ENCODE measurements at regions not wholly inside any gene's neighbourhood (a gene's known extent, or its start where the extent isn't known, plus 50 kb on each side); places are given as distances from the start of the nearest gene placed in this dataset.

GRCh38 chr21:16740511-16740910 lies 772.3 kb upstream of the CXADR start:
- no peak for DNase-seq
- Mint-ChIP-seq H3K27me3 (ENCODE audit: insufficient read depth) (no peaks in the 10 kb centered on the region; the same call in 1 of the 2 replicates), H3K27ac (no peak overlapping the region), H3K4me3 (no peak overlapping the region), H3K36me3 (ENCODE audit: low read depth) (no peaks in the 10 kb centered on the region), H3K9me3 (no peaks in the 10 kb centered on the region; the same call in 1 of the 2 replicates), H3K4me1 (ENCODE audit: low read depth) (no peaks in the 10 kb centered on the region)
- TF ChIP-seq CTCF (IDR thresholded peaks at IDR 0.05), result no peak

- H3K27ac Mint-ChIP-seq, result no peak overlapping the region
- no peak for DNase-seq
These were observed 771.6 kb upstream of the CXADR start for GRCh38 chr21:16741141-16741665.

DNA sequence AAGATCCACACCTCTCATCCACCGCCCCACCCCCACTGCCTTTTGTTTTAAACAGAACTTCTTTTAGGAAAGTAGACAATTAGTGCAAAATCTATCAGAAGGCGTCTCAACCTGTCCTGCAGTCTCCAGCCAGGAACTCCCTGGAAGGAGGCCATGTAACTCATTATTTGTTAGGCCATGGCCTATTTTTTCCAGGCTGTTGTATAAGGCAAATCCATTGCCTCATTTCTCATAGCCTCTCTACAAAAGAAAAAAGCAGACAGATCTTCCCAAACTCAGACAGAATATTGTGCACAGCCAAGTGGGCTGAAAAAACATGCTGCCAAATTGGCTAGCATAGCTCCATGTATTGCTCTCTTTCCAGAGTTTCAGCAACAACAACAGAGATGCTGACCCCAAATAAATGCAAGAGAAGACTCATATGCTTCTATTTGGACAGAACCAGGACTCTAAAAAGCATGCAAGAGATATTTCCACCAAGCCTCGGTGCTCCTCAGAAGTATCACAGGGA lies 770.7 kb upstream of the CXADR start:
- Mint-ChIP-seq H3K4me3 (no peak overlapping the region), H3K36me3 (ENCODE audit: low read depth) (no peaks in the 10 kb centered on the region), H3K27ac (no peak overlapping the region), H3K9me3 (no peaks in the 10 kb centered on the region), H3K27me3 (ENCODE audit: insufficient read depth) (peaks cover 2% of the 10 kb centered on the region; the same call in 1 of the 2 replicates), H3K4me1 (ENCODE audit: low read depth) (no peaks in the 10 kb centered on the region)
- no peak for DNase-seq
- no peak for TF ChIP-seq CTCF (IDR thresholded peaks at IDR 0.05)

More at GRCh38 chr21:16741141-16741665, 771.6 kb upstream of the CXADR start:
- Mint-ChIP-seq H3K27me3 (ENCODE audit: insufficient read depth) (peaks cover 2% of the 10 kb centered on the region; the same call in 1 of the 2 replicates), H3K4me3 (no peak overlapping the region), H3K9me3 (no peaks in the 10 kb centered on the region; the same call in 1 of the 2 replicates), H3K4me1 (ENCODE audit: low read depth) (no peaks in the 10 kb centered on the region), H3K36me3 (ENCODE audit: low read depth) (no peaks in the 10 kb centered on the region)
- TF ChIP-seq CTCF (IDR thresholded peaks at IDR 0.05), result no peak

GRCh38 chr21:16742741-16743140 lies 770.1 kb upstream of the CXADR start:
- H3K27me3 Mint-ChIP-seq (ENCODE audit: insufficient read depth), result peaks cover 2% of the 10 kb centered on the region; the same call in 1 of the 2 replicates
- H3K9me3 Mint-ChIP-seq, result no peaks in the 10 kb centered on the region
- H3K27ac Mint-ChIP-seq, result no peak overlapping the region
- no peak for TF ChIP-seq CTCF (IDR thresholded peaks at IDR 0.05)
- no peaks in the 10 kb centered on the region for H3K4me1 Mint-ChIP-seq (ENCODE audit: low read depth)
- DNase-seq, result no peak
- H3K36me3 Mint-ChIP-seq (ENCODE audit: low read depth), result no peaks in the 10 kb centered on the region
- H3K4me3 Mint-ChIP-seq, result no peak overlapping the region

GRCh38 chr21:16743317-16743716 lies 769.5 kb upstream of the CXADR start:
- no peaks in the 10 kb centered on the region for H3K4me1 Mint-ChIP-seq (ENCODE audit: low read depth)
- H3K27ac Mint-ChIP-seq, result no peak overlapping the region
- TF ChIP-seq CTCF (IDR thresholded peaks at IDR 0.05), result no peak
- peaks cover 2% of the 10 kb centered on the region; the same call in 1 of the 2 replicates for H3K27me3 Mint-ChIP-seq (ENCODE audit: insufficient read depth)
- no peak for DNase-seq
- H3K36me3 Mint-ChIP-seq (ENCODE audit: low read depth), result no peaks in the 10 kb centered on the region
- no peaks in the 10 kb centered on the region for H3K9me3 Mint-ChIP-seq
- no peak overlapping the region for H3K4me3 Mint-ChIP-seq

Data from HFFc6 (cell line).